GM21825 (cell line): ENCODE measurements at regions not wholly inside any gene's neighbourhood (a gene's known extent, or its start where the extent isn't known, plus 50 kb on each side); places are given as distances from the start of the nearest gene placed in this dataset.
A peak's percentile ranks its signal among the peaks of the same experiment; 100 is the strongest.
"Not testable (repeated sequence)": the region's sequence is repeated elsewhere in the genome, so short reads cannot be mapped to it uniquely, and the experiment has no call there.

Experiments used
- ATAC-seq: cut with Tn5 transposase; IDR thresholded peaks from one replicate; pipeline ENCODE4 v1.9.1; 2021; ENCODE audit warnings: mild to moderate bottlenecking, moderate library complexity; ENCODE audit not compliant: unreplicated experiment

DNA sequence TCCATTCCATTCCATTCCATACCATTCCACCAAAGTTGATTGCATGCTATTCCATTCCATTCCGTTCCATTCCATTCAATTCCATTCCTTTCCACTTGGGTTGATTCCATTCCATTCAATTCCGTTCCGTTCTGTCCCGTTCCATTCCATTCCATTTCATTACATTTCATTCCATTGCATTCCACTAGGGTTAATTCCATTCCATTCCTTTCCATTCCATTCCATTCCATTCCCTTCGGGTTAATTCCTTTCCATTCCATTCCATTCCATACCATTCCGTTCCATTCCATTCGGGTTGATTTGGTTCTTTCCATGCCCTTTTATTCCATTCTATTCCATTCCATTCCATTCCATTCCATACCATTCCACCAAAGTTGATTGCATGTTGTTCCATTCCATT lies 131.9 kb downstream of the CWH43 start:
- ATAC-seq, result not testable (repeated sequence)

DNA sequence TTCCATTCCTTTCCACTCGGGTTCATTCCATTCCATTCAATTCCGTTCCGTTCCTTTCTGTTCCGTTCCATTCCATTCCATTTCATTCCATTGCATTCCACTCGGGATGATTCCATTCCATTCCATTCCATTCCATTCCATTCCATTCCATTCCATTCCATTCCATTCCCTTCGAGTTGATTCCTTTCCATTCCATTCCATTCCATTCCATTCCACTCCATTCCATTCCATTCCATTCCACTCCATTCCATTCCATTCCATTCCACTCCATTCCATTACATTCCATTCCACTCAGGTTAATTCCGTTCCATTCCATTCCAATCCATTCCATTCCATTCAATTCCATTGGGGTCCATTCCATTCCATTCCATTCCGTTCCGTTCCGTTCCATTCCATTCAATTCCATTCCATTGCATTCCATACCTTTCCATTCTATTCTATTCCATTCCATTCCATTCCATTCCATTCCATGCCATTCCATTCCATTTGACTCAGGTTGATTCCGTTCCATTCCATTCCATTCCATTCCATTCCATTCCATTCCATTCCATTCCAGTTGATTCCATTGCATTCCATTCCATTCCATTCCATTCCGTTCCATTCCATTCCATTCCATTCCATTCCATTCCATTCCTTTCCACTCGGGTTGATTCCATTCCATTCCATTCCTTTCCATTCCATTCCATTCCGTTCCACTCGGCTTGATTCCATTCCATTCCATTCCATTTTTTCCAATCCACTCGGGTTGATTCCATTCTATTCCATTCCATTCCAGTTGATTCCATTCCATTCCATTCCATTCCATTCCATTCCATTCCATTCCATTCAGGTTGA lies 132.5 kb downstream of the CWH43 start:
- ATAC-seq, result peak; percentile 45

DNA sequence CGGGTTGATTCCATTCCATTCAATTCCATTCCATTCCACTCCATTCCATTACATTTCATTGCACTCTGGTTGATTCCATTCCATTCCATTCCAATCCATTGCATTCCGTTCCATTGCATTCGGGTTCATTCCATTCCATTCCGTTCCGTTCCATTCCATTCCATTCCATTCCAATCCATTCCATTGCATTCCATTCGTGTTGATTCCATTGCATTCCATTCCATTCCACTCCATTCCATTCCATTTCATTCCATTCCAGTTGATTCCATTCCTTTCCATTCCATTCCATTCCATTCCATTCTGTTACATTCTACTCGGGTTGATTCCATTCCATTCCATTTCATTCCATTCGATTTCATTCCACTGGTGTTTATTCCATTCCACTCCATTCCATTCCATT lies 133.3 kb downstream of the CWH43 start:
- ATAC-seq, result not testable (repeated sequence)

DNA sequence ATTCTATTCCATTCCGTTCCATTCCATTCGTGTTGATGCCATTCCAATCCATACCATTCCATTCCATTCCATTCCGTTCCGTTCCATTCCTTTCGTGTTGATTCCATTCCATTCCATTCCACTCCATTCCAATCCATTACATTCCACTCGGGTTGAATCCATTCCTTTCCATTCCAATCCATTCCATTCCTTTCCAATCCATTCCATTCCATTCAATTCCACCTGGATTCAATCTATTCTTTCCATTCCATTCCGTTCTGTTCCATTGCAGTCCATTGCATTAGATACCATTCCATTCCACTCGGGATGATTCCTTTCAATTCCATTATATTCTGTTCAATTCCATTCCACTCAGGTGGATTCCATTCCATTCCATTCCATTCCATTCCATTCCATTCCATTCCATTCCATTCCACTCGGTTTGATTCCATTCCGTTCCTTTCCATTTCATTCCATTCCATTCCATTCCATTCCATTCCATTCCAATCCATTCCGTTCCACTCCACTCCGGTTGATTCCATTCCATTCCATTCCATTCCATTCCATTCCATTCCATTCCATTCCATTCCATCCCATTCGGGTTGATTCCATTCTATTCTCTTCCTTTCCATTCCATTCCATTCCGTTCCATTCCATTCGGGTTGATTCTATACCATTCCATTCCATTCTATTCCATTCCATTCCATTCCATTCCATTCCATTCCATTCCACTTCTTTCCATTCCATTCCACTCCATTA lies 134.1 kb downstream of the CWH43 start:
- not testable (repeated sequence) for ATAC-seq

DNA sequence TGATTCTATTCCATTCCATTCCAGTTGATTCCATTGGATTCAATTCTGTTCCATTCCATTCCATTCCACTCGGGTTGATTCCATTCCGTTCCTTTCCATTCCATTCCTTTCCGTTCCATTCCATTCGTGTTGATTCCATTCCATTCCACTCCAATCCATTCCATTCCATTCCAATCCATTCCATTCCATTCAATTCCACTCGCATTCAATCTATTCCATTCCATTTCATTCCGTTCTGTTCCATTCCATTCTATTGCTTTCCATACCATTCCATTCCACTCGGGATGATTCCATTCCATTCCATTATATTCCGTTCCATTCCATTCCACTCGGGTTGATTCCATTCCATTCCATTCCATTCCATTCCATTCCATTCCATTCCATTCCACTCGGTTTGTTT lies 134.7 kb downstream of the CWH43 start:
- ATAC-seq, result peak; percentile 54

DNA sequence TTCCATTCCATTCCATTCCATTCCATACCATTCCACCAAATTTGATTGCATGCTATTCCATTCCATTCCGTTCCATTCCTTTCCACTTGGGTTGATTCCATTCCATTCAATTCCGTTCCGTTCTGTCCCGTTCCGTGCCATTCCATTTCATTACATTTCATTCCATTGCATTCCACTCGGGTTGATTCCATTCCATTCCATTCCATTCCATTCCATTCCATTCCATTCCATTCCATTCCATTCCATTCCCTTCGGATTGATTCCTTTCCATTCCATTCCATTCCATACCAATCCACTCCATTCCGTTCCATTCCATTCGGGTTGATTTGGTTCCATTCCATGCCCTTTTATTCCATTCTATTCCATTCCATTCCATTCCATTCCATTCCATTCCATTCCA lies 140.4 kb downstream of the CWH43 start:
- ATAC-seq, result not testable (repeated sequence)

DNA sequence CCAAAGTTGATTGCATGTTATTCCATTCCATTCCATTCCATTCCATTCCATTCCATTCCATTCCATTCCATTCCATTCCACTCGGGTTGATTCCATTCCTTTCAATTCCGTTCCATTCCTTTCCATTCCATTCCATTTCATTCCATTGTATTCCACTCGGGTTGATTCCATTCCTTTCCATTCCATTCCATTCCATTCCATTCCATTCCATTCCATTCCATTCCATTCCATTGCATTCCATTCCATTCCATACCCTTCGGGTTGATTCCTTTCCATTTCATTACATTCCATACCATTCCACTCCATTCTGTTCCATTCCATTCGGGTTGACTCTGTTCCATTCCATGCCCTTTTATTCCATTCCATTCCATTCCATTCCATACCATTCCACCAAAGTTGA lies 140.8 kb downstream of the CWH43 start:
- not testable (repeated sequence) for ATAC-seq

DNA sequence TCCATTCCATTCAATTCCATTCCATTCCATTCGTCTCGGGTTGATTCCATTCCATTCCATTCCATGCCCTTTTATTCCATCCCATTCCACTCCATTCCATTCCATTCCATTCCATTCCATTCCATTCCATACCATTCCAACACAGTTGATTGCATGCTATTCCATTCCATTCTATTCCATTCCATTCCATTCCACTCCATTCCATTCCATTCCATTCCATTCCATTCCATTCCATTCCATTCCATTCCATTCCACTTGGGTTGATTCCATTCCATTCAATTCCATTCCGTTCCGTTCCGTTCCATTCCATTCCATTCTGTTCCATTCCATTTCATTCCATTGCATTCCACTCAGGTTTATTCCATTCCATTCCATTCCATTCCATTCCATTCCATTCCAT lies 143.3 kb downstream of the CWH43 start:
- not testable (repeated sequence) for ATAC-seq

DNA sequence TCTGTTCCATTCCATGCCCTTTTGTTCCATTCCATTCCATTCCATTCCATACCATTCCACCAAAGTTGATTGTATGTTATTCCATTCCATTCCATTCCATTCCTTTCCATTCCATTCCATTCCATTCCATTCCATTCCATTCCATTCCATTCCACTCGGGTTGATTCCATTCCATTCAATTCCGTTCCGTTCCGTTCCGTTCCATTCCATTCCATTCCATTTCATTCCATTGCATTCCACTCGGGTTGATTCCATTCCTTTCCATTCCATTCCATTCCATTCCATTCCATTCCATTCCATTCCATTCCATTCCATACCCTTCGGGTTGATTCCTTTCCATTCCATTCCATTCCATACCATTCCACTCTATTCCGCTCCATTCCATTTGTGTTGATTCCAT lies 143.8 kb downstream of the CWH43 start:
- not testable (repeated sequence) for ATAC-seq

DNA sequence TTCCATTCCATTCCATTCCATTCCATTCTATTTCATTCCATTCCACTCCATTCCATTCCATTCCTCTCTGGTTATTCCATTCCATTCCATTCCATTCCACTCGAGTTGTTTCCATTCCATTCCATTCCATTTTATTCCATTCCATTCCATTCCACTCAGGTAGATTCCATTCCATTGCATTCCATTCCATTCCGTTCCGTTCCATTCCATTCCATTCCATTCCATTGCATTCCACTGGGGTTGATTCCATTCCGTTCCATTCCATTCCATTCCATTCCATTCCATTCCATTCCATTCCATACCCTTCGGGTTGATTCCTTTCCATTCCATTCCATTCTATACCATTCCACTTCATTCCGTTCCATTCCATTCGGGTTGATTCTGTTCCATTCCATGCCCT lies 144.6 kb downstream of the CWH43 start:
- not testable (repeated sequence) for ATAC-seq

DNA sequence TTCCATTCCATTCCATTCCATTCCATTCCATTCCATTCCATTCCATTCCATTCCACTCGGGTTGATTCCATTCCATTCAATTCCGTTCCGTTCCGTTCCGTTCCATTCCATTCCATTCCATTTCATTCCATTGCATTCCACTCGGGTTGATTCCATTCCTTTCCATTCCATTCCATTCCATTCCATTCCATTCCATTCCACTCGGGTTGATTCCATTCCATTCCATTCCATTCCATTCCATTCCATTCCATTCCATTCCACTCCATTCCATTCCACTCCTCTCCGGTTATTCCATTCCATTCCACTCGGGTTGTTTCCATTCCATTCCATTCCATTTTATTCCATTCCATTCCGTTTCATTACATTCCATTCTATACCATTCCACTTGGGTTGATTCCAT lies 151.0 kb downstream of the CWH43 start:
- ATAC-seq, result peak; percentile 51

DNA sequence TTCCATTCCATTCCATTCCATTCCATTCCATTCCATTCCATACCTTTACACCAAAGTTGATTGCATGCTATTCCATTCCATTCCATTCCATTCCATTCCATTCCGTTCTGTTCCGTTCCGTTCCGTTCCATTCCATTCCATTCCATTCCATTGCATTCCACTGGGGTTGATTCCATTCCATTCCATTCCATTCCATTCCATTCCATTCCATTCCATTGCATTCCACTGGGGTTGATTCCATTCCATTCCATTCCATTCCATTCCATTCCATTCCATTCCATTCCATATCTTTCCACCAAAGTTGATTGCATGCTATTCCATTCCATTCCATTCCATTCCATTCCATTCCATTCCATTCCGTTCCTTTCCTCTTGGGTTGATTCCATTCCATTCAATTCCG lies 151.9 kb downstream of the CWH43 start:
- ATAC-seq, result not testable (repeated sequence)

DNA sequence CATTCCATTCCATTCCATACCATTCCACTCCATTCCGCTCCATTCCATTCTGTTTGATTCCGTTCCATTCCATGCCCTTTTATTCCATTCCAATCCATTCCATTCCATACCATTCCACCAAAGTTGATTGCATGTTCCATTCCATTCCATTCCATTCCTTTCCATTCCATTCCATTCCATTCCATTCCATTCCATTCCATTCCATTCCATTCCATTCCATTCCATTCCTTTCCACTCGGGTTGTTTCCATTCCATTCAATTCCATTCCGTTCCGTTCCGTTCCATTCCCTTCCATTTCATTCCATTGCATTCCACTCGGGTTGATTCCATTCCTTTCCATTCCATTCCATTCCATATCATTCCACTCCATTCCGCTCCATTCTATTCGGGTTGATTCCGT lies 152.7 kb downstream of the CWH43 start:
- ATAC-seq, result not testable (repeated sequence)

DNA sequence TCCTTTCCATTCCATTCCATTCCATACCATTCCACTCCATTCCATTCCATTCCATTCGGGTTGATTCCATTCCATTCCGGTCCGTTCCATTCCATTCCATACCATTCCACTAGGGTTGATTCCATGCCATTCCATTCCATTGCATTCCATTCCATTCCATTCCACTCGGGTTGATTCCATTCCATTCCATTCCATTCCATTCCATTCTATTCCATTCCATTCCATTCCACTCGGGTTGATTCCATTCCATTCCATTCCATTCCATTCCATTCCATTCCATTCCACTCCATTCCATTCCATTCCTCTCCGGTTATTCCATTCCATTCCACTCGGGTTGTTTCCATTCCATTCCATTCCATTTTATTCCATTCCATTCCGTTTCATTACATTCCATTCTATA lies 153.4 kb downstream of the CWH43 start:
- ATAC-seq, result not testable (repeated sequence)

DNA sequence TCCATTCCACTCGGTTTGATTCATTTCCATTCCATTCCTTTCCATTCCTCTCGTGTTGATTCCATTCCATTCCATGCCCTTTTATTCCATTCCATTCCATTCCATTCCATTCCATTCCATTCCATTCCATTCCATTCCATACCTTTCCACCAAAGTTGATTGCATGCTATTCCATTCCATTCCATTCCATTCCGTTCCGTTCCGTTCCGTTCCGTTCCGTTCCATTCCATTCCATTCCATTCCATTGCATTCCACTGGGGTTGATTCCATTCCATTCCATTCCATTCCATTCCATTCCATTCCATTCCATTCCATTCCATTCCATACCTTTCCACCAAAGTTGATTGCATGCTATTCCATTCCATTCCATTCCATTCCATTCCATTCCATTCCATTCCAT lies 154.3 kb downstream of the CWH43 start:
- ATAC-seq, result not testable (repeated sequence)

DNA sequence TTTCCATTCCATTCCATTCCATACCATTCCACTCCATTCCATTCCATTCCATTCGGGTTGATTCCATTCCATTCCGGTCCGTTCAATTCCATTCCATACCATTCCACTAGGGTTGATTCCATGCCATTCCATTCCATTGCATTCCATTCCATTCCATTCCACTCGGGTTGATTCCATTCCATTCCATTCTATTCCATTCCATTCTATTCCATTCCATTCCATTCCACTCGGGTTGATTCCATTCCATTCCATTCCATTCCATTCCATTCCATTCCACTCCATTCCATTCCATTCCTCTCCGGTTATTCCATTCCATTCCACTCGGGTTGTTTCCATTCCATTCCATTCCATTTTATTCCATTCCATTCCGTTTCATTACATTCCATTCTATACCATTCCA lies 155.9 kb downstream of the CWH43 start:
- not testable (repeated sequence) for ATAC-seq

DNA sequence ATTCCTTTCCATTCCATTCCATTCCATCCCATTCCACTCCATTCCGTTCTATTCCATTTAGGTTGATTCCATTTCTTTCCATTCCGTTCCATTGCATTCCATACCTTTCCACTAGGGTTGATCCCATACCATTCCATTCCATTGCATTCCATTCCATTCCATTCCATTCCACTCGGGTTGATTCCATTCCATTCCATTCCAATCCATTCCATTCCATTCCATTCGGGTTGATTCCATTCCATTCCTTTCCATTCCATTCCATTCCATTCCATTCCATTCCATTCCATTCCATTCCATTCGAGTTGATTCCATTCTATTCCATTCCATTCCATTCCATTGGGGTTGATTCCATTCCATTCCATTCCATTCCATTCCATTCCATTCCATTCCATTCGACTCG lies 161.1 kb downstream of the CWH43 start:
- ATAC-seq, result not testable (repeated sequence)

DNA sequence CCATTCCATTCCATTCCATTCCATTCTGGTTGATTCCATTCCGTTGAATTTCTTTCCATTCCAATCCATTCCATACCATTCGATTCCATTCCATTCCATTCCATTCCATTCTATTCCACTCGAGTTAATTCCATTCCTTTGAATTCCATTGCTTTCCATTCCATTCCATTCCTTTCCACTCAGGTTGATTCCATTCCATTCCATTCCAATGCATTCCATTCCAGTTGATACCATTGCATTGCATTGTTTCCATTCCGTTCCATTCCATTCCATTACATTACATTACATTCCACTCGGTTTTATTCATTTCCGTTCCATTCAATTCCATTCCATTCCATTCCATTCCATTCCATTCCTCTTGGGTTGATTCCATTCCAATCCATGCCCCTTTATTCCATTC lies 161.5 kb downstream of the CWH43 start:
- ATAC-seq, result not testable (repeated sequence)

DNA sequence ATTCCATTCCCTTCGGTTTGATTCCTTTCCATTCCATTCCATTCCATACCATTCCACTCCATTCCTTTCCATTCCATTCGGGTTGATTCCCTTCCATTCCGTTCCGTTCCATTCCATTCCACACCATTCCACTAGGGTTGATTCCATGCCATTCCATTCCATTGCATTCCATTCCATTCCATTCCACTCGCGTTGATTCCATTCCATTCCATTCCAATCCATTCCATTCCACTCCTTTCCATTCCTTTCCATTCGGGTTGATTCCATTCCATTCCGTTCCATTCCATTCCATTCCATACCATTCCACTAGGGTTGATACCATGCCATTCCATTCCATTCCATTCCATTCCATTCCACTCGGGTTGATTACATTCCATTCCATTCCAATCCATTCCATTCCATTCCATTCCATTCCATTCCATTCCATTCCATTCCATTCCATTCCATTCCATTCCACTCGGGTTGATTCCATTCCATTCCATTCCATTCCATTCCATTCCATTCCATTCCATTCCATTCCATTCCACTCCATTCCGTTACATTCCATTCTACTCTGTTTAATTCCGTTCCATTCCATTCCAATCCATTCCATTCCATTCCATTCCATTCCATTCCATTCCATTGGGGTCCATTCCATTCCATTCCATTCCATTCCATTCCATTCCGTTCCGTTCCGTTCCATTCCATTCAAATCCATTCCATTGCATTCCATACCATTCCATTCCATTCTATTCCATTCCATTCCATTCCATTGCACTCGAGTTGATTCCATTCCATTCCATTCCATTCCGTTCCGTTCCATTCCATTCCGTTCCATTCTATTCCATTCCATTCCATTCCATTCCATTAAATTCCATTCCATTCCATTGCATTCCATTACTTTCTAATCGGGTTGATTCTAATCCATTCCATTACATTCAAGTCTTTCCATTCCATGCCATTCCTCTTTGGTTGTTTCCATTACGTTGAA lies 163.2 kb downstream of the CWH43 start:
- ATAC-seq, result peak; percentile 77

DNA sequence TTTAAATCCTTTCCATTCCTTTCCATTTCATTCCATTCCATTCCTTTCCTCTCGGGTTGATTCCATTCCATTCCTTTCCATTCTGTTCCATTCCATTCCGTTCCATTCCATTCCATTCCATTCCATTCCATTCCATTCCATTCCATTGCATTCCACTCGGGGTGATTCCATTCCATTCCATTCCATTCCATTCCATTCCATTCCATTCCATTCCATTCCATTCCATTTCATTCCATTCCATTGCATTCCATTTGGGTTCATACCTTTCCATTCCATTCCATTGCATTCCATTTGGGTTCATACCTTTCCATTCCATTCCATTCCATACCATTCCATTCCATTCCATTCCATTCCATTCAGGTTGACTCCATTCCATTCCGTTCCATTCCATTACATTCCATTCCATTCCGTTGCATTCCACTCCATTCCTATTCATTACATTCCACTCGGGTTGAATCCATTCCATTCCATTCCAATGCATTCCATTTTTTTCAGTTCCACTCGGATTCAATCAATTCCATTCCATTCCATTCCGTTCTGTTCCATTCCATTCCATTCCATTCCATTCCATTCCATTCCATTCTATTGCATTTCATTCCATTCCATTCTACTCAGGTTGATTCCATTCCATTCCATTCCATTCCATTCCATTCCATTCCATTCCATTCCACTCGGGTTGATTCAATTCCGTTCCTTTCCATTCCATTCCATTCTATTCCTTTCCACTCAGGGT lies 164.4 kb downstream of the CWH43 start:
- ATAC-seq, result not testable (repeated sequence)
